ENCODE measurements at regions not wholly inside any gene's neighbourhood (a gene's known extent, or its start where the extent isn't known, plus 50 kb on each side); places are given as distances from the start of the nearest gene placed in this dataset.

GRCh38 chr5:35372482-35372881 is 142.2 kb upstream of the PRLR start:
- TF ChIP-seq CTCF (IDR thresholded peaks at IDR 0.05) (no peak), POLR2A (IDR thresholded peaks at IDR 0.05) (no peak)
- Histone ChIP-seq H3K9me3 (no peaks in the 10 kb centered on the region), H3K4me1 (no peaks in the 10 kb centered on the region), H3K4me3 (no peak overlapping the region), H3K36me3 (no peaks in the 10 kb centered on the region), H3K27me3 (no peaks in the 10 kb centered on the region), H3K27ac (no peak overlapping the region)
- DNase-seq: no peak

- no peaks in the 10 kb centered on the region for H3K4me1 ChIP-seq
- TF ChIP-seq CTCF (IDR thresholded peaks at IDR 0.05): no peak
- no peak for TF ChIP-seq POLR2A (IDR thresholded peaks at IDR 0.05)
Observed at GRCh38 chr5:35371951-35372426, 141.7 kb upstream of the PRLR start.

GRCh38 chr5:35370871-35371270 is 140.6 kb upstream of the PRLR start:
- Histone ChIP-seq H3K27ac (no peak overlapping the region), H3K9me3 (no peaks in the 10 kb centered on the region), H3K36me3 (no peaks in the 10 kb centered on the region), H3K4me3 (no peak overlapping the region), H3K27me3 (no peaks in the 10 kb centered on the region), H3K4me1 (no peaks in the 10 kb centered on the region)
- no peak for TF ChIP-seq CTCF (IDR thresholded peaks at IDR 0.05)
- TF ChIP-seq POLR2A (IDR thresholded peaks at IDR 0.05): no peak
- DNase-seq: no peak

More at GRCh38 chr5:35371951-35372426, 141.7 kb upstream of the PRLR start:
- no peak overlapping the region for H3K27ac ChIP-seq
- no peak for DNase-seq
- H3K36me3 ChIP-seq: no peaks in the 10 kb centered on the region
- no peak overlapping the region for H3K4me3 ChIP-seq
- H3K9me3 ChIP-seq: no peaks in the 10 kb centered on the region
- no peaks in the 10 kb centered on the region for H3K27me3 ChIP-seq

- no peak for DNase-seq
- H3K9me3 ChIP-seq: no peaks in the 10 kb centered on the region
- H3K27ac ChIP-seq: no peak overlapping the region
- no peaks in the 10 kb centered on the region for H3K27me3 ChIP-seq
- no peak overlapping the region for H3K4me3 ChIP-seq
- no peaks in the 10 kb centered on the region for H3K36me3 ChIP-seq
- H3K4me1 ChIP-seq: no peaks in the 10 kb centered on the region
- TF ChIP-seq CTCF (IDR thresholded peaks at IDR 0.05): no peak
- TF ChIP-seq POLR2A (IDR thresholded peaks at IDR 0.05): no peak
Observed at GRCh38 chr5:35369965-35370790, 139.9 kb upstream of the PRLR start.

GRCh38 chr5:35367526-35367925 is 137.2 kb upstream of the PRLR start:
- Histone ChIP-seq H3K4me1 (no peaks in the 10 kb centered on the region), H3K27ac (no peak overlapping the region), H3K27me3 (no peaks in the 10 kb centered on the region), H3K36me3 (no peaks in the 10 kb centered on the region), H3K9me3 (no peaks in the 10 kb centered on the region), H3K4me3 (no peak overlapping the region)
- TF ChIP-seq CTCF (IDR thresholded peaks at IDR 0.05) (no peak), POLR2A (IDR thresholded peaks at IDR 0.05) (no peak)
- no peak for DNase-seq

All from Peyer's patch (tissue), 4 donors.